Mammary epithelial cell (primary cell): ENCODE measurements at regions not wholly inside any gene's neighbourhood (a gene's known extent, or its start where the extent isn't known, plus 50 kb on each side); places are given as distances from the start of the nearest gene placed in this dataset.

ENCODE experiments used
- CTCF ChIP-seq, 2 donors: IDR thresholded peaks in 1 of 2; conservative IDR thresholded peaks in 1 of 2; 2 replicates each; pipeline ENCODE4 v1.5.1; 2011 to 2012; ENCODE audit warnings: inconsistent platforms in 2 of 2, low read length in 2 of 2, mild to moderate bottlenecking in 2 of 2, control low read depth in 1 of 2, low read depth in 1 of 2; ENCODE audit not compliant: insufficient read depth in 1 of 2; ENCODE audit errors: extremely low read depth in 1 of 2
- EZH2 ChIP-seq: IDR thresholded peaks from 2 replicates; pipeline ENCODE4 v1.6.1; 2012; ENCODE audit warnings: low read length, inconsistent platforms, borderline replicate concordance

- TF ChIP-seq CTCF (conservative IDR thresholded peaks at IDR 0.05 in 1 of 2, IDR thresholded peaks at IDR 0.05 in 1 of 2; ENCODE audit: extremely low read depth in 1 of 2, insufficient read depth in 1 of 2, low read depth in 1 of 2, low read length in 2 of 2) (no peak), EZH2 (no peak)
Observed at GRCh38 chr22:46100401-46101105, 49.8 kb upstream of the PPARA start.
